ENCODE measurements at regions not wholly inside any gene's neighbourhood (a gene's known extent, or its start where the extent isn't known, plus 50 kb on each side); places are given as distances from the start of the nearest gene placed in this dataset.

DNA sequence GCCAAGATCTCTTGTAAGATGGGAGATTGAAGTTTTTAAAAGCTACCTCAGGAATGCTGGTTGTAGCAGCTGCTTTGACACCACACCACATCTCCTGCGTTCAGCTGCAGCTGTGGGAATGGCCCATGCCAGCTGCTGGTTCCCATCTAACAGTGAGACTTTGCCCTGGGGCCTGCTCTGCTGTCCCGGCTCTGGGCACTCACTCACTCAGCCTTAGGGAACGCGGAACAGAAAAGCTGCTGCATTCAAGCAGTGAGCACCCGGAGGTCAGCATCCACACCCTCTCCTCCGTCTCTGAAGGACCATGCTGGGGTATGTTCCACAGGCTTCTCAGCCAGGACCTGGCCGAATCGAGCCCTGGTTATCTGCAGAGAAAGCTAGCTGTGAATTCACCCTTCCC lies 197.1 kb upstream of the CXCL12 start:
- Mint-ChIP-seq H3K9me3 (peaks cover 7% of the 10 kb centered on the region; the same call in 1 of the 2 replicates), H3K36me3 (no peaks in the 10 kb centered on the region), H3K27ac (no peak overlapping the region), H3K27me3 (ENCODE audit: low read depth) (no peaks in the 10 kb centered on the region), H3K4me3 (no peak overlapping the region), H3K4me1 (no peaks in the 10 kb centered on the region)
- ATAC-seq (no peak), DNase-seq (ENCODE audit: low spot score) (no peak)
- ChIA-PET POLR2A (no interaction called here), CTCF (no interaction called here)
- TF ChIP-seq ZNF232 (CRISPR knock-in tag; IDR thresholded peaks at IDR 0.05) (no peak), NFATC4 (CRISPR knock-in tag; IDR thresholded peaks at IDR 0.05) (no peak), ZNF423 (CRISPR knock-in tag; IDR thresholded peaks at IDR 0.05) (no peak), ZBTB21 (CRISPR knock-in tag; IDR thresholded peaks at IDR 0.05; ENCODE audit: borderline replicate concordance) (no peak), RELA (CRISPR knock-in tag; IDR thresholded peaks at IDR 0.05; ENCODE audit: borderline replicate concordance) (no peak), SP1 (CRISPR knock-in tag; conservative IDR thresholded peaks at IDR 0.05) (no peak), FOXP1 (CRISPR knock-in tag; IDR thresholded peaks at IDR 0.05; ENCODE audit: borderline replicate concordance) (no peak), IRF2 (CRISPR knock-in tag; IDR thresholded peaks at IDR 0.05; ENCODE audit: borderline replicate concordance, low read depth) (no peak), ZNF121 (CRISPR knock-in tag; IDR thresholded peaks at IDR 0.05) (no peak), OVOL2 (CRISPR knock-in tag; IDR thresholded peaks at IDR 0.05; ENCODE audit: borderline replicate concordance) (no peak), TCF7 (CRISPR knock-in tag; IDR thresholded peaks at IDR 0.05; ENCODE audit: low read depth) (no peak)
- TF ChIP-seq, protein P1, sequence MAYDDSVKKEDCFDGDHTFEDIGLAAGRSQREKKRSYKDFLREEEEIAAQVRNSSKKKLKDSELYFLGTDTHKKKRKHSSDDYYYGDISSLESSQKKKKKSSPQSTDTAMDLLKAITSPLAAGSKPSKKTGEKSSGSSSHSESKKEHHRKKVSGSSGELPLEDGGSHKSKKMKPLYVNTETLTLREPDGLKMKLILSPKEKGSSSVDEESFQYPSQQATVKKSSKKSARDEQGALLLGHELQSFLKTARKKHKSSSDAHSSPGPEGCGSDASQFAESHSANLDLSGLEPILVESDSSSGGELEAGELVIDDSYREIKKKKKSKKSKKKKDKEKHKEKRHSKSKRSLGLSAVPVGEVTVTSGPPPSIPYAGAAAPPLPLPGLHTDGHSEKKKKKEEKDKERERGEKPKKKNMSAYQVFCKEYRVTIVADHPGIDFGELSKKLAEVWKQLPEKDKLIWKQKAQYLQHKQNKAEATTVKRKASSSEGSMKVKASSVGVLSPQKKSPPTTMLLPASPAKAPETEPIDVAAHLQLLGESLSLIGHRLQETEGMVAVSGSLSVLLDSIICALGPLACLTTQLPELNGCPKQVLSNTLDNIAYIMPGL (CRISPR knock-in tag; IDR thresholded peaks at IDR 0.05): no peak
- TF ChIP-seq, protein P2, sequence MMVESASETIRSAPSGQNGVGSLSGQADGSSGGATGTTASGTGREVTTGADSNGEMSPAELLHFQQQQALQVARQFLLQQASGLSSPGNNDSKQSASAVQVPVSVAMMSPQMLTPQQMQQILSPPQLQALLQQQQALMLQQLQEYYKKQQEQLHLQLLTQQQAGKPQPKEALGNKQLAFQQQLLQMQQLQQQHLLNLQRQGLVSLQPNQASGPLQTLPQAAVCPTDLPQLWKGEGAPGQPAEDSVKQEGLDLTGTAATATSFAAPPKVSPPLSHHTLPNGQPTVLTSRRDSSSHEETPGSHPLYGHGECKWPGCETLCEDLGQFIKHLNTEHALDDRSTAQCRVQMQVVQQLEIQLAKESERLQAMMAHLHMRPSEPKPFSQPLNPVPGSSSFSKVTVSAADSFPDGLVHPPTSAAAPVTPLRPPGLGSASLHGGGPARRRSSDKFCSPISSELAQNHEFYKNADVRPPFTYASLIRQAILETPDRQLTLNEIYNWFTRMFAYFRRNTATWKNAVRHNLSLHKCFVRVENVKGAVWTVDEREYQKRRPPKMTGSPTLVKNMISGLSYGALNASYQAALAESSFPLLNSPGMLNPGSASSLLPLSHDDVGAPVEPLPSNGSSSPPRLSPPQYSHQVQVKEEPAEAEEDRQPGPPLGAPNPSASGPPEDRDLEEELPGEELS (CRISPR knock-in tag; IDR thresholded peaks at IDR 0.05): no peak
- TF ChIP-seq, protein P3, sequence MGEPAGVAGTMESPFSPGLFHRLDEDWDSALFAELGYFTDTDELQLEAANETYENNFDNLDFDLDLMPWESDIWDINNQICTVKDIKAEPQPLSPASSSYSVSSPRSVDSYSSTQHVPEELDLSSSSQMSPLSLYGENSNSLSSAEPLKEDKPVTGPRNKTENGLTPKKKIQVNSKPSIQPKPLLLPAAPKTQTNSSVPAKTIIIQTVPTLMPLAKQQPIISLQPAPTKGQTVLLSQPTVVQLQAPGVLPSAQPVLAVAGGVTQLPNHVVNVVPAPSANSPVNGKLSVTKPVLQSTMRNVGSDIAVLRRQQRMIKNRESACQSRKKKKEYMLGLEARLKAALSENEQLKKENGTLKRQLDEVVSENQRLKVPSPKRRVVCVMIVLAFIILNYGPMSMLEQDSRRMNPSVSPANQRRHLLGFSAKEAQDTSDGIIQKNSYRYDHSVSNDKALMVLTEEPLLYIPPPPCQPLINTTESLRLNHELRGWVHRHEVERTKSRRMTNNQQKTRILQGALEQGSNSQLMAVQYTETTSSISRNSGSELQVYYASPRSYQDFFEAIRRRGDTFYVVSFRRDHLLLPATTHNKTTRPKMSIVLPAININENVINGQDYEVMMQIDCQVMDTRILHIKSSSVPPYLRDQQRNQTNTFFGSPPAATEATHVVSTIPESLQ (CRISPR knock-in tag; IDR thresholded peaks at IDR 0.05): no peak
- TF ChIP-seq, protein P4, sequence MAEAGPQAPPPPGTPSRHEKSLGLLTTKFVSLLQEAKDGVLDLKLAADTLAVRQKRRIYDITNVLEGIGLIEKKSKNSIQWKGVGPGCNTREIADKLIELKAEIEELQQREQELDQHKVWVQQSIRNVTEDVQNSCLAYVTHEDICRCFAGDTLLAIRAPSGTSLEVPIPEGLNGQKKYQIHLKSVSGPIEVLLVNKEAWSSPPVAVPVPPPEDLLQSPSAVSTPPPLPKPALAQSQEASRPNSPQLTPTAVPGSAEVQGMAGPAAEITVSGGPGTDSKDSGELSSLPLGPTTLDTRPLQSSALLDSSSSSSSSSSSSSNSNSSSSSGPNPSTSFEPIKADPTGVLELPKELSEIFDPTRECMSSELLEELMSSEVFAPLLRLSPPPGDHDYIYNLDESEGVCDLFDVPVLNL (CRISPR knock-in tag; IDR thresholded peaks at IDR 0.05; ENCODE audit: borderline replicate concordance, low read depth): no peak
- TF ChIP-seq, protein P5, sequence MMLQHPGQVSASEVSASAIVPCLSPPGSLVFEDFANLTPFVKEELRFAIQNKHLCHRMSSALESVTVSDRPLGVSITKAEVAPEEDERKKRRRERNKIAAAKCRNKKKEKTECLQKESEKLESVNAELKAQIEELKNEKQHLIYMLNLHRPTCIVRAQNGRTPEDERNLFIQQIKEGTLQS (CRISPR knock-in tag; conservative IDR thresholded peaks at IDR 0.05): no peak
- TF ChIP-seq, protein P6, sequence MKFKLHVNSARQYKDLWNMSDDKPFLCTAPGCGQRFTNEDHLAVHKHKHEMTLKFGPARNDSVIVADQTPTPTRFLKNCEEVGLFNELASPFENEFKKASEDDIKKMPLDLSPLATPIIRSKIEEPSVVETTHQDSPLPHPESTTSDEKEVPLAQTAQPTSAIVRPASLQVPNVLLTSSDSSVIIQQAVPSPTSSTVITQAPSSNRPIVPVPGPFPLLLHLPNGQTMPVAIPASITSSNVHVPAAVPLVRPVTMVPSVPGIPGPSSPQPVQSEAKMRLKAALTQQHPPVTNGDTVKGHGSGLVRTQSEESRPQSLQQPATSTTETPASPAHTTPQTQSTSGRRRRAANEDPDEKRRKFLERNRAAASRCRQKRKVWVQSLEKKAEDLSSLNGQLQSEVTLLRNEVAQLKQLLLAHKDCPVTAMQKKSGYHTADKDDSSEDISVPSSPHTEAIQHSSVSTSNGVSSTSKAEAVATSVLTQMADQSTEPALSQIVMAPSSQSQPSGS (CRISPR knock-in tag; IDR thresholded peaks at IDR 0.05; ENCODE audit: borderline replicate concordance, low read depth): no peak
- TF ChIP-seq, protein P7, sequence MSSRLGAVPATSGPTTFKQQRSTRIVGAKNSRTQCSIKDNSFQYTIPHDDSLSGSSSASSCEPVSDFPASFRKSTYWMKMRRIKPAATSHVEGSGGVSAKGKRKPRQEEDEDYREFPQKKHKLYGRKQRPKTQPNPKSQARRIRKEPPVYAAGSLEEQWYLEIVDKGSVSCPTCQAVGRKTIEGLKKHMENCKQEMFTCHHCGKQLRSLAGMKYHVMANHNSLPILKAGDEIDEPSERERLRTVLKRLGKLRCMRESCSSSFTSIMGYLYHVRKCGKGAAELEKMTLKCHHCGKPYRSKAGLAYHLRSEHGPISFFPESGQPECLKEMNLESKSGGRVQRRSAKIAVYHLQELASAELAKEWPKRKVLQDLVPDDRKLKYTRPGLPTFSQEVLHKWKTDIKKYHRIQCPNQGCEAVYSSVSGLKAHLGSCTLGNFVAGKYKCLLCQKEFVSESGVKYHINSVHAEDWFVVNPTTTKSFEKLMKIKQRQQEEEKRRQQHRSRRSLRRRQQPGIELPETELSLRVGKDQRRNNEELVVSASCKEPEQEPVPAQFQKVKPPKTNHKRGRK (CRISPR knock-in tag; IDR thresholded peaks at IDR 0.05; ENCODE audit: borderline replicate concordance): no peak
- TF ChIP-seq, protein P8, sequence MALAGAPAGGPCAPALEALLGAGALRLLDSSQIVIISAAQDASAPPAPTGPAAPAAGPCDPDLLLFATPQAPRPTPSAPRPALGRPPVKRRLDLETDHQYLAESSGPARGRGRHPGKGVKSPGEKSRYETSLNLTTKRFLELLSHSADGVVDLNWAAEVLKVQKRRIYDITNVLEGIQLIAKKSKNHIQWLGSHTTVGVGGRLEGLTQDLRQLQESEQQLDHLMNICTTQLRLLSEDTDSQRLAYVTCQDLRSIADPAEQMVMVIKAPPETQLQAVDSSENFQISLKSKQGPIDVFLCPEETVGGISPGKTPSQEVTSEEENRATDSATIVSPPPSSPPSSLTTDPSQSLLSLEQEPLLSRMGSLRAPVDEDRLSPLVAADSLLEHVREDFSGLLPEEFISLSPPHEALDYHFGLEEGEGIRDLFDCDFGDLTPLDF (CRISPR knock-in tag; IDR thresholded peaks at IDR 0.05): no peak
